Naive thymus-derived CD4-positive, alpha-beta T cell (primary cell): ENCODE measurements at regions not wholly inside any gene's neighbourhood (a gene's known extent, or its start where the extent isn't known, plus 50 kb on each side); places are given as distances from the start of the nearest gene placed in this dataset.

Source experiments
- ATAC-seq: fragments of 150-1000 bp; cut with Tn5 transposase; 2 replicates; pipeline ENCODE4 v1.10.0; 2021; ENCODE audit warnings: mild to moderate bottlenecking, moderate library complexity
- CTCF ChIA-PET: fragments of 350-600 bp; sonication (Branson Sonifier 250); formaldehyde crosslinking; loops from one replicate; lab custom pipeline; 2021; ENCODE audit warnings: antibody characterized with exemption; lab: Charles Lee
- POLR2A ChIA-PET: fragments of 350-600 bp; sonication (Branson Sonifier 250); formaldehyde crosslinking; loops from one replicate; lab custom pipeline; 2021; ENCODE audit warnings: antibody characterized with exemption, inconsistent platforms; lab: Charles Lee
- DNase-seq, 9 donors: peaks; one replicate each; pipeline versions ENCODE4 v3.0.0 to v3.0.0-alpha.2; 2020 to 2022; ENCODE audit warnings: mixed read lengths in 1 of 9
- H3K27ac ChIP-seq: one replicate; pipeline ENCODE4 v1.7.0; 2013; ENCODE audit warnings: mild to moderate bottlenecking, low read depth, low read length, moderate library complexity
- H3K27me3 ChIP-seq, 2 donors: one replicate each; pipeline ENCODE4 v1.7.0; 2013; ENCODE audit warnings: low read length in 2 of 2, mild to moderate bottlenecking in 2 of 2, moderate library complexity in 2 of 2; ENCODE audit not compliant: control insufficient read depth in 2 of 2, insufficient read depth in 2 of 2
- H3K36me3 ChIP-seq, 3 experiments: 1 replicate in 2 of 3; 2 replicates in 1 of 3; pipeline ENCODE4 v1.7.0; 2013; ENCODE audit warnings: low read length in 3 of 3, mild to moderate bottlenecking in 3 of 3, moderate library complexity in 1 of 3; ENCODE audit not compliant: insufficient read depth in 3 of 3, control insufficient read depth in 2 of 3
- H3K4me1 ChIP-seq, 2 donors: one replicate each; pipeline ENCODE4 v1.7.0; 2013; ENCODE audit warnings: low read length in 2 of 2, mild to moderate bottlenecking in 2 of 2, moderate library complexity in 1 of 2; ENCODE audit not compliant: control insufficient read depth in 2 of 2, insufficient read depth in 2 of 2
- H3K4me3 ChIP-seq: 2 replicates; pipeline ENCODE4 v1.7.0; 2013; ENCODE audit warnings: mild to moderate bottlenecking, low read length
- H3K9me3 ChIP-seq, 3 experiments: 1 replicate in 2 of 3; 2 replicates in 1 of 3; pipeline ENCODE4 v1.7.0; 2013; ENCODE audit warnings: low read length in 3 of 3; ENCODE audit not compliant: control insufficient read depth in 2 of 3
- H3K27ac Mint-ChIP-seq, 9 donors: one replicate each; pipeline ENCODE4 v1.8.0; 2020 to 2022; ENCODE audit warnings: mixed read lengths in 9 of 9, mild to moderate bottlenecking in 8 of 9, moderate library complexity in 5 of 9, inconsistent platforms in 2 of 9
- H3K27me3 Mint-ChIP-seq, 5 donors: one replicate each; pipeline ENCODE4 v1.8.0; 2021 to 2022; ENCODE audit warnings: mixed read lengths in 5 of 5, mild to moderate bottlenecking in 1 of 5
- H3K36me3 Mint-ChIP-seq, 5 donors: one replicate each; pipeline ENCODE4 v1.8.0; 2020 to 2022; ENCODE audit warnings: mixed read lengths in 5 of 5, mild to moderate bottlenecking in 3 of 5, inconsistent platforms in 1 of 5
- H3K4me1 Mint-ChIP-seq, 7 donors: one replicate each; pipeline ENCODE4 v1.8.0; 2020 to 2022; ENCODE audit warnings: mixed read lengths in 7 of 7, mild to moderate bottlenecking in 3 of 7, inconsistent platforms in 1 of 7
- H3K4me3 Mint-ChIP-seq, 10 donors: one replicate each; pipeline ENCODE4 v1.8.0; 2020 to 2022; ENCODE audit warnings: mild to moderate bottlenecking in 10 of 10, mixed read lengths in 10 of 10, moderate library complexity in 6 of 10, inconsistent platforms in 2 of 10
- H3K9me3 Mint-ChIP-seq, 11 donors: one replicate each; pipeline ENCODE4 v1.8.0; 2020 to 2022; ENCODE audit warnings: mixed read lengths in 11 of 11, mild to moderate bottlenecking in 4 of 11, inconsistent platforms in 1 of 11, moderate library complexity in 1 of 11
- intact Hi-C, 2 donors: fragments of 100-400 bp; cut with micrococcal nuclease; formaldehyde crosslinking; loops; one replicate each; pipeline ENCODE4 v1.15.1; 2023

DNA sequence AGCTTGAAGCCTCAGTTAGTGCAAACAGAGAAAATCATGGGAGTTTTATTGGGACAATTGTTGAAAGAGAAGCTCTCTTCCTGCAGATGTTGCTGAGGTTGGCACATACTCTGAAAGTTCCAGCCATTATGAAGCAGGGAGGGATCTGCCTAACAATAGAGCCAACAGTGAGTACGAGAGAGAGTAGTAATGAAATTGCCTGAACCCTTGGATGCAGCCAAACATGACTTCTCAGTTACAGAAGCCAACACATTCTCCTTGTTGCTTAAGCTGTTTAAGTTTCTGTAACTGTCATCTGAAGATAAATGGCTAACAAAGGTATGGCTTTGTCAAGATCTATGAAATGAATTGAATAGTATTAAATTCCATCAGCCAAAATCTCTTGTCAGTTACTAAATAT lies 211.0 kb upstream of the TTC14 start:
- H3K27me3 Mint-ChIP-seq: no peaks in the 10 kb centered on the region
- H3K27me3 ChIP-seq: no peaks in the 10 kb centered on the region
- H3K27ac ChIP-seq: no peak overlapping the region
- no peaks in the 10 kb centered on the region for H3K36me3 Mint-ChIP-seq
- intact Hi-C loops: no loop called here
- no peaks in the 10 kb centered on the region for H3K36me3 ChIP-seq
- H3K4me3 Mint-ChIP-seq: no peak overlapping the region
- peaks cover 0 to 6% (median 0%) of the 10 kb centered on the region in 11 donors for H3K9me3 Mint-ChIP-seq
- H3K4me1 Mint-ChIP-seq: no peaks in the 10 kb centered on the region
- H3K4me3 ChIP-seq: no peak overlapping the region
- ChIA-PET POLR2A (no interaction called here), CTCF (no interaction called here)
- ATAC-seq (no peak), DNase-seq (no peak)
- H3K4me1 ChIP-seq: no peaks in the 10 kb centered on the region
- no peak overlapping the region for H3K27ac Mint-ChIP-seq
- no peaks in the 10 kb centered on the region for H3K9me3 ChIP-seq

DNA sequence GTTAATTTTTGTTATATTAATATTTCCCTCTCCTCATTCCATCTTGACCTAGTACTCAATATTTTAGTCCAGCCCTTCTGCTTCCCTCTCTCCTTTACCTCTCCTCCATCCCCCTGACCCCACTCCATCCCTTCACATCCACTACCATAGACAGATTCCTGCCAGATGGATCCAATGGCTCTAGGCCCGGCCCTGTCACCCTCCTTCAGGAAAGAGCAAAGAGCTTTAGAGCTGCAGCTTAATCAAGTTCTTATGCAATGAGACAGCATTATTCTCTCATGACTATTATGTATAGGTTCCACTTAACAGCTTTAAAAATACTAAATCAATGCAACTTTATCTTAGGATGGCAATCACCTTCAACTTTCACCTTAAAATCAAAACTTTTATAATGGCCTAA lies 200.7 kb upstream of the TTC14 start:
- ATAC-seq: no peak
- Mint-ChIP-seq H3K4me3 (no peak overlapping the region), H3K9me3 (peaks cover 0 to 8% (median 2%) of the 10 kb centered on the region in 11 donors), H3K36me3 (no peaks in the 10 kb centered on the region), H3K27ac (no peak overlapping the region), H3K4me1 (no peaks in the 10 kb centered on the region), H3K27me3 (no peaks in the 10 kb centered on the region)
- no peaks in the 10 kb centered on the region for H3K36me3 ChIP-seq
- no peak for DNase-seq
- ChIA-PET CTCF (interaction anchor here (0.5 kb wide), 1 partner anchor 314 kb away, joined by 3 read pairs; no protein-coding TSS in a partner anchor), POLR2A (no interaction called here)
- H3K27ac ChIP-seq: no peak overlapping the region
- no peaks in the 10 kb centered on the region for H3K9me3 ChIP-seq
- H3K27me3 ChIP-seq: no peaks in the 10 kb centered on the region
- no peaks in the 10 kb centered on the region for H3K4me1 ChIP-seq
- H3K4me3 ChIP-seq: no peak overlapping the region
- intact Hi-C loops: no loop called here

DNA sequence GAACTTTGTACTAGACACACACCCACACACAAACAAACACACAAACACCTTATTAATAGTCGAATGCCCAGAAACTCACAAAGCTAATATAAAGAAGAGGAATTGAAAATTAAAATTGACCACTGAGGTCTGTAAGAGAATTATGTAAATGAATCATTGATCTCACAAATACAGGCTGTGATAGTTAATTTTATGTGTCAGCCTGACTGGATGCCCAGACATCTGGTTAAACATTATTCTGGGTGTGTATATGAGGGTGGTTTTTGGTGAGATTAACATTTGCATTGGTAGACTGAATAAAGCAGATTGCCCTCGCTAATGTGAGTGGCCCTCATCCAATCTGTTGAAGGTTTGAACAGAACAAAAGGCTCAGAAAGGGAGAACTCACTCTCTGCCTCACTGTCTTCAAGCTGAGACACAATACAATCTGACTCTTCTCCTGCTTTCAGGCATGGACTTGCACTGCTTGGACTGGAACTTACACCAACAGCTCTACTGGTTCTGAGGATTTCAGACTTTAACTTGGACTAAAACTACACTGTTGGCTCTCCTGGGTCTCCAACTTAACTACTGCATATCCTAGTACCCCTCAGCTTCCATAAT lies 199.4 kb upstream of the TTC14 start:
- ATAC-seq: no peak
- DNase-seq: no peak
- H3K27me3 ChIP-seq: no peaks in the 10 kb centered on the region
- H3K27ac ChIP-seq: no peak overlapping the region
- H3K4me3 ChIP-seq: no peak overlapping the region
- POLR2A ChIA-PET: no interaction called here
- no peaks in the 10 kb centered on the region for H3K4me1 ChIP-seq
- H3K27ac Mint-ChIP-seq: no peak overlapping the region
- peaks cover 0 to 5% (median 2%) of the 10 kb centered on the region in 11 donors for H3K9me3 Mint-ChIP-seq
- no peak overlapping the region for H3K4me3 Mint-ChIP-seq
- intact Hi-C loops: no loop called here
- H3K9me3 ChIP-seq: no peaks in the 10 kb centered on the region
- H3K27me3 Mint-ChIP-seq: no peaks in the 10 kb centered on the region
- no peaks in the 10 kb centered on the region for H3K36me3 Mint-ChIP-seq
- CTCF ChIA-PET: no interaction called here
- no peaks in the 10 kb centered on the region for H3K4me1 Mint-ChIP-seq
- H3K36me3 ChIP-seq: no peaks in the 10 kb centered on the region

DNA sequence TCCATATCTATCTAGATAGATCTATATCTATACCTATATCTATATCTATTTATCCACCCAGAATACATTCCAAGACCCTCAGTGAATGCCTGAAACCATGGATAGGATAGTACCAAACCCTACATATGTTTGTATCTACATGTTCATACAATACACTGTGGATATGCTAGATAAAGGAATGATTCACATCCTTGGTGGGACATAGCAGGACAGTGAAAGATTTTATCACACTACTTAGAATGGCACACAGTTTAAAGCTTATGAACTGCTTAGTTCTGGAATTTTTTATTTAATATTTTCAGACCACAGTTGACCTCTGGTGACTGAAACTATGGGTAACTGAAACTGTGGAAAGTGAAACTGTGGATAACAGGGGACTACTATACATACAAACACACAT lies 198.8 kb upstream of the TTC14 start:
- peaks cover 0 to 5% (median 0%) of the 10 kb centered on the region in 11 donors for H3K9me3 Mint-ChIP-seq
- no peak overlapping the region for H3K4me3 Mint-ChIP-seq
- ATAC-seq: no peak

DNA sequence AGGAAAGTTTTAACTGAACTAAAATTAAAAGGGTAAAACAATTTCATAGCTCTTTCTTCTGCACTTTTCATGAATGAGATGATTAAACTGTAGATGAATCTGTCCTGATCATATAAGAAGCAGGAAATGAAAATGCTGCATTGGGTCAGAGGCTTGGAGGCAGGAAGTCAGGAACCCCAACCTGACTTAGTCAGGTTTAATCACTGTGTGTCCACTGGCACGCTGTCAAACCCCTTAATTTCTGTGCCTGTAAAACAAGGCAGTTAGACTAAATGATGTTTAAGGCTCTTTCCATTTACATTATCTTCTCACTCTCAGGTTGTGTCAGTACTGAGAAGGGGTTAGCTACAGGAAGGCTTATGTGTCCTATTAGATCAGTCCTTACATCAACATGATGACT lies 193.3 kb upstream of the TTC14 start:
- ChIA-PET CTCF (no interaction called here), POLR2A (no interaction called here)
- Histone ChIP-seq H3K27me3 (no peaks in the 10 kb centered on the region), H3K36me3 (no peaks in the 10 kb centered on the region), H3K4me1 (no peaks in the 10 kb centered on the region), H3K9me3 (no peaks in the 10 kb centered on the region), H3K4me3 (no peak overlapping the region), H3K27ac (no peak overlapping the region)
- intact Hi-C loops: no loop called here
- Mint-ChIP-seq H3K27ac (no peak overlapping the region), H3K27me3 (peaks cover 0 to 6% (median 0%) of the 10 kb centered on the region in 5 donors), H3K4me1 (no peaks in the 10 kb centered on the region), H3K4me3 (no peak overlapping the region), H3K9me3 (peaks cover 0 to 14% (median 4%) of the 10 kb centered on the region in 11 donors), H3K36me3 (peaks cover 0 to 3% (median 0%) of the 10 kb centered on the region in 5 donors)
- ATAC-seq (no peak), DNase-seq (no peak)

More for the DNA sequence above, 198.8 kb upstream of the TTC14 start:
- POLR2A ChIA-PET: no interaction called here
- H3K36me3 ChIP-seq: no peaks in the 10 kb centered on the region
- H3K4me3 ChIP-seq: no peak overlapping the region
- no peaks in the 10 kb centered on the region for H3K9me3 ChIP-seq
- CTCF ChIA-PET: no interaction called here
- Mint-ChIP-seq H3K4me1 (no peaks in the 10 kb centered on the region), H3K27me3 (no peaks in the 10 kb centered on the region), H3K27ac (no peak overlapping the region), H3K36me3 (no peaks in the 10 kb centered on the region)
- H3K27ac ChIP-seq: no peak overlapping the region
- intact Hi-C loops: no loop called here
- no peak for DNase-seq
- no peaks in the 10 kb centered on the region for H3K27me3 ChIP-seq
- H3K4me1 ChIP-seq: no peaks in the 10 kb centered on the region

DNA sequence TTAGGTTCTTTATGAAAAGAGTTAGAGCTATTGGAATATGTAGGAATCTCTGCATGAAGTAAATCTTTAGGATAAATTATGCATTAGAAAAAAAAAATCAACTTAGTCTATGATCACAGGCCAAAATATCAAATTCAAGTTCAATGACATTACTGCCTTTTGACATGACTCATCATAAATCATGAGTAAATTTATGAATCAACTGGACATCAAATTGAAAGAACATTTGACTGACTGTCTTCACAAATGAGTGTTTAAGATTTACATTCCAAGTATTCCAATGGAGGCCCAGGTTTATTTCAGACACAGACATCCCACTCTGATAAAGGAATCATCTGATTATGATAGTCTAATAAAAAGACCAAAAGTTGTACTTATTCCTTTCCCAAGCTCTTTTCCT lies 192.8 kb upstream of the TTC14 start:
- Histone ChIP-seq H3K27me3 (no peaks in the 10 kb centered on the region), H3K4me1 (no peaks in the 10 kb centered on the region), H3K4me3 (no peak overlapping the region), H3K9me3 (no peaks in the 10 kb centered on the region), H3K36me3 (no peaks in the 10 kb centered on the region), H3K27ac (no peak overlapping the region)
- Mint-ChIP-seq H3K36me3 (peaks cover 0 to 3% (median 0%) of the 10 kb centered on the region in 5 donors), H3K4me3 (no peak overlapping the region), H3K4me1 (no peaks in the 10 kb centered on the region), H3K27me3 (peaks cover 0 to 6% (median 0%) of the 10 kb centered on the region in 5 donors), H3K9me3 (peaks cover 0 to 15% (median 4%) of the 10 kb centered on the region in 11 donors), H3K27ac (no peak overlapping the region)
- POLR2A ChIA-PET: no interaction called here
- DNase-seq (no peak), ATAC-seq (no peak)
- CTCF ChIA-PET: no interaction called here
- intact Hi-C loops: no loop called here

DNA sequence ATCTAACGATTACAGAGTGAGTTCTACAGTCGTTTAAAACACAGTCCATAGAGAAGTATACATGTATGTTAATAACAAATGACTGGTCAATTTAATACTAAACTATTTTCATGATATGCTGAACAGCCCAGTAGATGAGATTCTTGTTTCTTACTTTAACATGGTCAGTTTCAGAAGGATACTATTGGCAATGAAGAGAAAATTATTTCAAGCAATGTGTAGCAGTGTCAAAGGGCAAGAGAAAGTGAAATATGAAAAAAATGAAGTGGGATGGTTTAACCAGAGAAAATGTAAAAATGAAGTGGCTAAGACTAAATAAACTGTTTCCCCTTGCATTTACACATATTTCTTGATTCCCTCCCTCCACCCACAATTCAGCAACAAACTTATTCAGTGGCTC lies 192.1 kb upstream of the TTC14 start:
- POLR2A ChIA-PET: no interaction called here
- CTCF ChIA-PET: no interaction called here
- peaks cover 0 to 3% (median 0%) of the 10 kb centered on the region in 5 donors for H3K36me3 Mint-ChIP-seq

More for the DNA sequence above, 192.1 kb upstream of the TTC14 start:
- no peak overlapping the region for H3K4me3 ChIP-seq
- ATAC-seq (no peak), DNase-seq (no peak)
- no peaks in the 10 kb centered on the region for H3K4me1 ChIP-seq
- peaks cover 0 to 15% (median 4%) of the 10 kb centered on the region in 11 donors for H3K9me3 Mint-ChIP-seq
- no peaks in the 10 kb centered on the region for H3K36me3 ChIP-seq
- no peak overlapping the region for H3K27ac ChIP-seq
- H3K4me1 Mint-ChIP-seq: no peaks in the 10 kb centered on the region
- H3K27me3 ChIP-seq: no peaks in the 10 kb centered on the region
- H3K4me3 Mint-ChIP-seq: no peak overlapping the region
- no peak overlapping the region for H3K27ac Mint-ChIP-seq
- intact Hi-C loops: no loop called here
- H3K9me3 ChIP-seq: no peaks in the 10 kb centered on the region
- peaks cover 0 to 6% (median 0%) of the 10 kb centered on the region in 5 donors for H3K27me3 Mint-ChIP-seq
